ENCODE measurements at regions not wholly inside any gene's neighbourhood (a gene's known extent, or its start where the extent isn't known, plus 50 kb on each side); places are given as distances from the start of the nearest gene placed in this dataset.

- no peak for TF ChIP-seq EP300 (IDR thresholded peaks at IDR 0.05; ENCODE audit: borderline replicate concordance in 1 of 2, control insufficient read depth in 1 of 2, low read depth in 2 of 2, low read length in 2 of 2)
- TF ChIP-seq ETV6 (conservative IDR thresholded peaks at IDR 0.05 in 1 of 2, IDR thresholded peaks at IDR 0.05 in 1 of 2; ENCODE audit: borderline replicate concordance in 1 of 2, low read depth in 1 of 2): no peak
- TF ChIP-seq POLR2A (IDR thresholded peaks at IDR 0.05; ENCODE audit: low read depth, low read length): no peak
Measured at GRCh38 chr6:18579166-18579565, 192.0 kb downstream of the RNF144B start.

Data from GM12878 (cell line).